ENCODE measurements at regions not wholly inside any gene's neighbourhood (a gene's known extent, or its start where the extent isn't known, plus 50 kb on each side); places are given as distances from the start of the nearest gene placed in this dataset.

DNA sequence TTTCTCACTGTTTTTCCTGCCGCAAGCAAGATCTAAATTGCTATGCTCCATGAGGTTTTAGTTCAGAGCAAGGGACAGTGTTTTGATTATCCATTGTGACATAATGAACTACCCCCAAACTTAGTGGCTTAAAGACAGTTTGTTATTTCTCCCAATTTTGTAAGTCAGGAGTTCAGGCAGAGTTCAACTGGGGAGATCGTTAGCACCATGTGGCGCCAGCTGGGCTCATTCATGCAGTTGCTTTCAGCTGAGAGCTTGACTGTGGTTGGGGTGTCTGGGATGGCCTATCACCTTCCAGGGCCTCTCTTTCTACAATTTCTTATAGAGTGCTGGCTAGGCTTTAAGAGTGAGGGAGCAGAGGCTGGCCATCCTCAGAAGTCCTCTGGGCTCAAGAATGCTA is 382.9 kb upstream of the CELF4 start:
- H3K9ac ChIP-seq (replicated peaks; ENCODE audit: extremely low read depth, insufficient read depth, low read length), result no peak overlapping the region
- H2AFZ ChIP-seq (ENCODE audit: low read depth, low read length), result no peak overlapping the region
- no peak overlapping the region for H3K4me2 ChIP-seq (ENCODE audit: insufficient read depth, low read length)
- H3K36me3 ChIP-seq (ENCODE audit: control insufficient read depth in 2 of 2, extremely low read depth in 1 of 2, insufficient read depth in 2 of 2, low read length in 2 of 2), result no peaks in the 10 kb centered on the region
- no peaks in the 10 kb centered on the region for H4K20me1 ChIP-seq (replicated peaks; ENCODE audit: control insufficient read depth, extremely low read depth, insufficient read depth, low read length)
- ChIA-PET CTCF (no interaction called here), POLR2A (no interaction called here)
- no peaks in the 10 kb centered on the region for H3K27me3 ChIP-seq (ENCODE audit: control insufficient read depth in 2 of 2, insufficient read depth in 2 of 2, low read length in 2 of 2)
- no peak for TF ChIP-seq EZH2 (IDR thresholded peaks at IDR 0.05; ENCODE audit: borderline replicate concordance, low read depth, low read length, severe bottlenecking)
- no peak for TF ChIP-seq GATA2 (IDR thresholded peaks at IDR 0.05; ENCODE audit: insufficient read depth, insufficient read length, low read depth, low read length)
- TF ChIP-seq, protein P1, sequence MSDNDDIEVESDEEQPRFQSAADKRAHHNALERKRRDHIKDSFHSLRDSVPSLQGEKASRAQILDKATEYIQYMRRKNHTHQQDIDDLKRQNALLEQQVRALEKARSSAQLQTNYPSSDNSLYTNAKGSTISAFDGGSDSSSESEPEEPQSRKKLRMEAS (IDR thresholded peaks at IDR 0.05; ENCODE audit: insufficient read depth, insufficient read length), result no peak
- no peak for TF ChIP-seq MYC (IDR thresholded peaks at IDR 0.05; ENCODE audit: low read depth, low read length)
- TF ChIP-seq FOS (IDR thresholded peaks at IDR 0.05; ENCODE audit: borderline replicate concordance, insufficient read depth, low read length), result no peak
- no peak for TF ChIP-seq POLR2A (IDR thresholded peaks at IDR 0.05; ENCODE audit: low read depth, low read length)
- TF ChIP-seq CTCF (IDR thresholded peaks at IDR 0.05; ENCODE audit: extremely low read depth in 1 of 2, insufficient read depth in 1 of 2, low read depth in 1 of 2, low read length in 2 of 2), result no peak
- no peak for TF ChIP-seq POLR2AphosphoS5 (IDR thresholded peaks at IDR 0.05; ENCODE audit: insufficient read depth, low read depth, low read length)
- TF ChIP-seq JUN (IDR thresholded peaks at IDR 0.05; ENCODE audit: borderline replicate concordance, insufficient read depth, insufficient read length, low read depth), result no peak
- FAIRE-seq, result no peak
- no peak overlapping the region for H3K4me3 ChIP-seq (replicated peaks in 1 of 3; ENCODE audit: insufficient read depth in 1 of 3, low read depth in 1 of 3, low read length in 3 of 3)
- no peaks in the 10 kb centered on the region for H3K4me1 ChIP-seq (ENCODE audit: control insufficient read depth, extremely low read depth, insufficient read depth, low read length)
- dilution Hi-C loops (cut with MboI; ENCODE audit: extremely low pct_ligation_motif_present, low sequenced_read_pairs), result no loop called here
- peaks cover 5% of the 10 kb centered on the region for H3K9me3 ChIP-seq (replicated peaks; ENCODE audit: control insufficient read depth, insufficient read depth, low read length)
- intact Hi-C loops (cut with micrococcal nuclease), result no loop called here
- no TSS peak for BruUV-seq (replicated peaks)
- DNase-seq (ENCODE audit: low read depth, low spot score), result no peak
- H3K27ac ChIP-seq (ENCODE audit: insufficient read depth, low read depth, low read length), result no peak overlapping the region
- H3K79me2 ChIP-seq (ENCODE audit: control insufficient read depth, insufficient read depth, low read length), result no peaks in the 10 kb centered on the region
- H3K9me1 ChIP-seq (replicated peaks; ENCODE audit: control insufficient read depth, extremely low read depth, insufficient read depth, low read length), result no peaks in the 10 kb centered on the region

Data from endothelial cell of umbilical vein (primary cell).